Activated CD8-positive, alpha-beta T cell treated with anti-CD3 and anti-CD28 coated beads for 36 hours (primary cell): ENCODE measurements at regions not wholly inside any gene's neighbourhood (a gene's known extent, or its start where the extent isn't known, plus 50 kb on each side); places are given as distances from the start of the nearest gene placed in this dataset.
"Not testable (repeated sequence)": the region's sequence is repeated elsewhere in the genome, so short reads cannot be mapped to it uniquely, and the experiment has no call there.

Experiments used
- ATAC-seq: fragments of 200-7000 bp; cut with Tn5 transposase; one replicate; pipeline ENCODE4 v1.10.0; 2021; ENCODE audit warnings: mild to moderate bottlenecking, moderate library complexity
- CTCF ChIA-PET: fragments of 350-600 bp; sonication (Branson Sonifier 250); formaldehyde crosslinking; loops from one replicate; lab custom pipeline; 2021; ENCODE audit warnings: antibody characterized with exemption; lab: Charles Lee
- POLR2A ChIA-PET: fragments of 350-600 bp; sonication (Branson Sonifier 250); formaldehyde crosslinking; loops from one replicate; lab custom pipeline; 2021; ENCODE audit warnings: antibody characterized with exemption; lab: Charles Lee
- DNase-seq: peaks from one replicate; pipeline ENCODE4 v3.0.0-alpha.2; 2020
- H3K27ac Mint-ChIP-seq: one replicate; pipeline ENCODE4 v1.8.0; 2021; ENCODE audit warnings: mild to moderate bottlenecking, mixed read lengths
- H3K27me3 Mint-ChIP-seq: one replicate; pipeline ENCODE4 v1.8.0; 2021; ENCODE audit warnings: mixed read lengths
- H3K36me3 Mint-ChIP-seq: one replicate; pipeline ENCODE4 v1.8.0; 2021; ENCODE audit warnings: low read depth, mixed read lengths
- H3K4me1 Mint-ChIP-seq: one replicate; pipeline ENCODE4 v1.8.0; 2021; ENCODE audit warnings: low read depth, mixed read lengths
- H3K4me3 Mint-ChIP-seq: one replicate; pipeline ENCODE4 v1.8.0; 2021; ENCODE audit warnings: mild to moderate bottlenecking, moderate library complexity, mixed read lengths
- H3K9me3 Mint-ChIP-seq: one replicate; pipeline ENCODE4 v1.8.0; 2021; ENCODE audit warnings: mixed read lengths
- intact Hi-C: fragments of 100-400 bp; cut with micrococcal nuclease; formaldehyde crosslinking; loops from one replicate; pipeline ENCODE4 v1.10.0; 2022
- TF ChIP-seq, protein P1 (sequence below): fragments of 200-600 bp; IDR thresholded peaks from one replicate; pipeline ENCODE4 v1.8.0; 2022; ENCODE audit warnings: antibody characterized with exemption, mild to moderate bottlenecking

GRCh38 chr7:49708590-49708989 is 64.8 kb upstream of the VWC2 start:
- intact Hi-C loops, result no loop called here
- H3K4me3 Mint-ChIP-seq, result no peak overlapping the region
- ChIA-PET CTCF (no interaction called here), POLR2A (no interaction called here)
- H3K27me3 Mint-ChIP-seq, result peaks cover 2% of the 10 kb centered on the region
- TF ChIP-seq, protein P1, sequence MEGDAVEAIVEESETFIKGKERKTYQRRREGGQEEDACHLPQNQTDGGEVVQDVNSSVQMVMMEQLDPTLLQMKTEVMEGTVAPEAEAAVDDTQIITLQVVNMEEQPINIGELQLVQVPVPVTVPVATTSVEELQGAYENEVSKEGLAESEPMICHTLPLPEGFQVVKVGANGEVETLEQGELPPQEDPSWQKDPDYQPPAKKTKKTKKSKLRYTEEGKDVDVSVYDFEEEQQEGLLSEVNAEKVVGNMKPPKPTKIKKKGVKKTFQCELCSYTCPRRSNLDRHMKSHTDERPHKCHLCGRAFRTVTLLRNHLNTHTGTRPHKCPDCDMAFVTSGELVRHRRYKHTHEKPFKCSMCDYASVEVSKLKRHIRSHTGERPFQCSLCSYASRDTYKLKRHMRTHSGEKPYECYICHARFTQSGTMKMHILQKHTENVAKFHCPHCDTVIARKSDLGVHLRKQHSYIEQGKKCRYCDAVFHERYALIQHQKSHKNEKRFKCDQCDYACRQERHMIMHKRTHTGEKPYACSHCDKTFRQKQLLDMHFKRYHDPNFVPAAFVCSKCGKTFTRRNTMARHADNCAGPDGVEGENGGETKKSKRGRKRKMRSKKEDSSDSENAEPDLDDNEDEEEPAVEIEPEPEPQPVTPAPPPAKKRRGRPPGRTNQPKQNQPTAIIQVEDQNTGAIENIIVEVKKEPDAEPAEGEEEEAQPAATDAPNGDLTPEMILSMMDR, result no peak
- no peak for ATAC-seq
- no peaks in the 10 kb centered on the region for H3K9me3 Mint-ChIP-seq
- H3K36me3 Mint-ChIP-seq, result no peaks in the 10 kb centered on the region
- H3K4me1 Mint-ChIP-seq, result no peaks in the 10 kb centered on the region
- no peak for DNase-seq
- H3K27ac Mint-ChIP-seq, result no peak overlapping the region

DNA sequence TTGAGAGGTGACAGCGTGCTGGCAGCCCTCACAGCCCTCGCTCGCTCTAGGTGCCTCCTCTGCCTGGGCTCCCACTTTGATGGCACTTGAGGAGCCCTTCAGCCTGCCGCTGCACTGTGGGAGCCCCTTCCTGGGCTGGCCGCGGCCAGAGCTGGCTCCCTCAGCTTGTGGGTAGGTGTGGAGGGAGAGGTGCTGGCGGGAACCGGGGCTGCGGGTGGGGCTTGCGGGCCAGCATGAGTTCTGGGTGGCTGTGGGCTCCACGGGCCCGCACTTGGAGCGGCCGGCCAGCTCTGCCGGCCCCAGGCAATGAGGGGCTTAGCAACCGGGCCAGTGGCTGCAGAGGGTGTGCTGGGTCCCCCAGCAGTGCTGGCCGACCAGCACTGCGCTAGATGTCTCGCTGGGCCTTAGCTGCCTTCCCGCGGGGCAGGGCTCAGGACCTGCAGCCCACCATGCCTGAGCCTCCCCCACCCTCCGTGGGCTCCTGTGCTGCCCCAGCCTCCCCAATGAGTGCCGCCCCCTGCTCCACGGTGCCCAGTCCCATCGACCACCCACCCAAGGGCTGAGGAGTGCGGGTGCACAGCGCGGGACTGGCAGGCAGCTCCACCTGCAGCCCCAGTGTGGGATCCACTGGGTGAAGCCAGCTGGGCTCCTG is 62.2 kb upstream of the VWC2 start:
- H3K36me3 Mint-ChIP-seq, H3K4me1 Mint-ChIP-seq, H3K27ac Mint-ChIP-seq, H3K9me3 Mint-ChIP-seq, POLR2A ChIA-PET, CTCF ChIA-PET, H3K27me3 Mint-ChIP-seq, ATAC-seq, H3K4me3 Mint-ChIP-seq, DNase-seq, intact Hi-C loops: not testable (repeated sequence)

- CTCF ChIA-PET, result no interaction called here
- Mint-ChIP-seq H3K27me3 (no peaks in the 10 kb centered on the region), H3K27ac (no peak overlapping the region), H3K36me3 (no peaks in the 10 kb centered on the region), H3K4me3 (no peak overlapping the region), H3K4me1 (no peaks in the 10 kb centered on the region), H3K9me3 (no peaks in the 10 kb centered on the region)
- DNase-seq (no peak), ATAC-seq (no peak)
- TF ChIP-seq, protein P1, result no peak
- POLR2A ChIA-PET, result no interaction called here
- intact Hi-C loops, result no loop called here
Measured at GRCh38 chr7:49714182-49714581, 59.3 kb upstream of the VWC2 start.

- Mint-ChIP-seq H3K9me3 (no peaks in the 10 kb centered on the region), H3K27ac (no peak overlapping the region), H3K4me3 (no peak overlapping the region), H3K36me3 (no peaks in the 10 kb centered on the region), H3K27me3 (no peaks in the 10 kb centered on the region), H3K4me1 (no peaks in the 10 kb centered on the region)
- TF ChIP-seq, protein P1, result no peak
- intact Hi-C loops, result no loop called here
- no peak for DNase-seq
- ATAC-seq, result no peak
- POLR2A ChIA-PET, result no interaction called here
- CTCF ChIA-PET, result interaction anchor here (0.6 to 0.8 kb wide), 2 partner anchors 11 to 1565 kb away, joined by 3 read pairs; no protein-coding TSS in a partner anchor
Measured at GRCh38 chr7:49715486-49715885, 58.0 kb upstream of the VWC2 start.

DNA sequence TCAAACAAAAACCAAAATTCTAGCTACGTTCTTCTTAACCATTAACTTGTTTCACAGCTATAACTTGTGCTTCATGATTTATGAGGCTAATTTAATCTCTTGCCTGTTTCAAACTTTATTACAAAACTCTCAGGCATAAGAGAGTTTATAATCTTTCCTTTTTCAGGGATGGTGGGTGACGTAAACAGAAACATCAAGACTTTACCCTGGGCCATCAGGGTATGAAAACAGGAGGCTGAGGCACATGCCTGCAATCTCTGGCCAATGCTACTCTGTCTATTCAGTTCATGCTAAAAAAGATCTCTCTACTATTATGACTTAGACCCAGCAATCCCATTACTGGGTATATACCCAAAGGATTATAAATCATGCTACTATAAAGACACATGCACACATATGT is 55.9 kb upstream of the VWC2 start:
- ChIA-PET POLR2A (no interaction called here), CTCF (no interaction called here)
- no peaks in the 10 kb centered on the region for H3K36me3 Mint-ChIP-seq
- no peaks in the 10 kb centered on the region for H3K9me3 Mint-ChIP-seq
- H3K27ac Mint-ChIP-seq, result no peak overlapping the region
- H3K4me1 Mint-ChIP-seq, result no peaks in the 10 kb centered on the region
- no peaks in the 10 kb centered on the region for H3K27me3 Mint-ChIP-seq
- intact Hi-C loops, result no loop called here
- ATAC-seq (no peak), DNase-seq (no peak)
- TF ChIP-seq, protein P1, result no peak
- no peak overlapping the region for H3K4me3 Mint-ChIP-seq
